A549 (cell line): ENCODE measurements at regions not wholly inside any gene's neighbourhood (a gene's known extent, or its start where the extent isn't known, plus 50 kb on each side); places are given as distances from the start of the nearest gene placed in this dataset.

Experiments
- CBX2 ChIP-seq: fragments of 200-600 bp; sonication (generic); IDR thresholded peaks from 2 replicates; pipeline ENCODE4 v1.6.1; 2016; ENCODE audit warnings: low read depth, mild to moderate bottlenecking, borderline replicate concordance
- CEBPB ChIP-seq, 2 experiments: fragments of >200 bp in 1 of 2; sonication (Bioruptor Twin) in 1 of 2; formaldehyde crosslinking in 1 of 2; IDR thresholded peaks; 2 replicates each; pipeline ENCODE4 v1.6.1; 2012 to 2016
- CTCF ChIP-seq: fragments of >200 bp; sonication (Bioruptor Twin); formaldehyde crosslinking; IDR thresholded peaks from 3 replicates; pipeline ENCODE4 v1.5.1; 2016
- ESRRA ChIP-seq: fragments of 150-350 bp; IDR thresholded peaks from 2 replicates; pipeline ENCODE4 v1.6.1; 2014; ENCODE audit warnings: mild to moderate bottlenecking, low read length, borderline replicate concordance
- HDAC2 ChIP-seq: fragments of 200-600 bp; sonication (generic); IDR thresholded peaks from 2 replicates; pipeline ENCODE4 v1.6.1; 2016
- MAX ChIP-seq: IDR thresholded peaks from 2 replicates; pipeline ENCODE4 v1.6.1; 2012
- MYC ChIP-seq: IDR thresholded peaks from 2 replicates; pipeline ENCODE4 v1.6.1; 2012; ENCODE audit warnings: mild to moderate bottlenecking, inconsistent platforms, low read length, improper control_type of control experiment, borderline replicate concordance
- POLR2A ChIP-seq: IDR thresholded peaks from 2 replicates; pipeline ENCODE4 v1.6.1; 2012; ENCODE audit warnings: mild to moderate bottlenecking, low read length
- RFX5 ChIP-seq: fragments of 450-650 bp; IDR thresholded peaks from 2 replicates; pipeline ENCODE4 v1.7.1; 2014; ENCODE audit warnings: antibody characterized with exemption, mild to moderate bottlenecking, moderate library complexity
- SREBF2 ChIP-seq: fragments of 450-650 bp; IDR thresholded peaks from 2 replicates; pipeline ENCODE4 v1.6.1; 2014; ENCODE audit warnings: mild to moderate bottlenecking, moderate library complexity
- TFCP2L1 ChIP-seq: fragments of 250-450 bp; sonication (Bioruptor Pico); IDR thresholded peaks from 2 replicates; pipeline ENCODE4 v1.5.0; 2021; ENCODE audit warnings: mild to moderate bottlenecking
- USF2 ChIP-seq: fragments of 450-650 bp; IDR thresholded peaks from 2 replicates; pipeline ENCODE4 v1.6.1; 2014; ENCODE audit warnings: antibody characterized with exemption

GRCh38 chr17:36825113-36825512, 112.2 kb upstream of the LHX1 start:
- TF ChIP-seq USF2: no peak
- no peak for TF ChIP-seq POLR2A
- no peak for TF ChIP-seq CTCF
- TF ChIP-seq SREBF2: no peak
- TF ChIP-seq RFX5: no peak
- no peak for TF ChIP-seq ESRRA
- no peak for TF ChIP-seq CEBPB (IDR thresholded peaks at IDR 0.05)
- no peak for TF ChIP-seq MAX
- no peak for TF ChIP-seq TFCP2L1
- TF ChIP-seq HDAC2: no peak
- TF ChIP-seq CBX2: no peak
- no peak for TF ChIP-seq MYC
